ENCODE measurements at regions not wholly inside any gene's neighbourhood (a gene's known extent, or its start where the extent isn't known, plus 50 kb on each side); places are given as distances from the start of the nearest gene placed in this dataset.
A peak's percentile ranks its signal among the peaks of the same experiment; 100 is the strongest.

- Histone ChIP-seq H3K27me3 (ENCODE audit: control insufficient read depth, insufficient read depth, low read length) (no peaks in the 10 kb centered on the region), H3K36me3 (ENCODE audit: control insufficient read depth in 2 of 3, insufficient read depth in 3 of 3, low read length in 3 of 3) (no peaks in the 10 kb centered on the region), H3K4me1 (ENCODE audit: control insufficient read depth in 2 of 3, insufficient read depth in 2 of 3, low read depth in 1 of 3, low read length in 3 of 3) (no peaks in the 10 kb centered on the region), H3K9ac (ENCODE audit: low read length in 3 of 3) (no peak overlapping the region), H3K4me3 (ENCODE audit: low read length in 3 of 3) (no peak overlapping the region), H3K9me3 (ENCODE audit: control insufficient read depth in 2 of 3, insufficient read depth in 1 of 3, low read length in 3 of 3) (no peaks in the 10 kb centered on the region), H3K27ac (ENCODE audit: low read depth in 2 of 2, low read length in 2 of 2) (no peak overlapping the region)
- DNase-seq: no peak
- no peak for TF ChIP-seq CTCF (IDR thresholded peaks at IDR 0.05; ENCODE audit: borderline replicate concordance, extremely low read depth, insufficient read depth)
- FAIRE-seq: no peak
- intact Hi-C loops (cut with DNase I): no loop called here
Observed at GRCh38 chr2:39872748-39873147, 93.7 kb upstream of the THUMPD2 start.

- TF ChIP-seq CTCF (IDR thresholded peaks at IDR 0.05; ENCODE audit: borderline replicate concordance, extremely low read depth, insufficient read depth): no peak
- FAIRE-seq (no peak), DNase-seq (peak in 1 of 5 donors; percentile 38)
- Histone ChIP-seq H3K36me3 (ENCODE audit: control insufficient read depth in 2 of 3, insufficient read depth in 3 of 3, low read length in 3 of 3) (no peaks in the 10 kb centered on the region), H3K9ac (ENCODE audit: low read length in 3 of 3) (no peak overlapping the region), H3K27me3 (ENCODE audit: control insufficient read depth, insufficient read depth, low read length) (no peaks in the 10 kb centered on the region), H3K4me3 (ENCODE audit: low read length in 3 of 3) (no peak overlapping the region), H3K4me1 (ENCODE audit: control insufficient read depth in 2 of 3, insufficient read depth in 2 of 3, low read depth in 1 of 3, low read length in 3 of 3) (no peaks in the 10 kb centered on the region), H3K27ac (ENCODE audit: low read depth in 2 of 2, low read length in 2 of 2) (no peak overlapping the region), H3K9me3 (ENCODE audit: control insufficient read depth in 2 of 3, insufficient read depth in 1 of 3, low read length in 3 of 3) (no peaks in the 10 kb centered on the region)
- intact Hi-C loops (cut with DNase I): no loop called here
Observed at GRCh38 chr2:39871291-39871761, 92.3 kb upstream of the THUMPD2 start.

- H3K36me3 ChIP-seq (ENCODE audit: control insufficient read depth in 2 of 3, insufficient read depth in 3 of 3, low read length in 3 of 3): no peaks in the 10 kb centered on the region
- H3K27ac ChIP-seq (ENCODE audit: low read depth in 2 of 2, low read length in 2 of 2): no peak overlapping the region
- H3K27me3 ChIP-seq (ENCODE audit: control insufficient read depth, insufficient read depth, low read length): no peaks in the 10 kb centered on the region
- no peak overlapping the region for H3K9ac ChIP-seq (ENCODE audit: low read length in 3 of 3)
- intact Hi-C loops (cut with DNase I): no loop called here
- no peaks in the 10 kb centered on the region for H3K4me1 ChIP-seq (ENCODE audit: control insufficient read depth in 2 of 3, insufficient read depth in 2 of 3, low read depth in 1 of 3, low read length in 3 of 3)
- FAIRE-seq (no peak), DNase-seq (no peak)
- no peak overlapping the region for H3K4me3 ChIP-seq (ENCODE audit: low read length in 3 of 3)
- TF ChIP-seq CTCF (IDR thresholded peaks at IDR 0.05; ENCODE audit: borderline replicate concordance, extremely low read depth, insufficient read depth): no peak
- no peaks in the 10 kb centered on the region for H3K9me3 ChIP-seq (ENCODE audit: control insufficient read depth in 2 of 3, insufficient read depth in 1 of 3, low read length in 3 of 3)
Observed at GRCh38 chr2:39870871-39871270, 91.8 kb upstream of the THUMPD2 start.

GRCh38 chr2:39867268-39867667 is 88.2 kb upstream of the THUMPD2 start:
- DNase-seq (no peak), FAIRE-seq (no peak)
- Histone ChIP-seq H3K36me3 (ENCODE audit: control insufficient read depth in 2 of 3, insufficient read depth in 3 of 3, low read length in 3 of 3) (no peaks in the 10 kb centered on the region), H3K4me3 (ENCODE audit: low read length in 3 of 3) (no peak overlapping the region), H3K9me3 (ENCODE audit: control insufficient read depth in 2 of 3, insufficient read depth in 1 of 3, low read length in 3 of 3) (no peaks in the 10 kb centered on the region), H3K4me1 (ENCODE audit: control insufficient read depth in 2 of 3, insufficient read depth in 2 of 3, low read depth in 1 of 3, low read length in 3 of 3) (no peaks in the 10 kb centered on the region), H3K27ac (ENCODE audit: low read depth in 2 of 2, low read length in 2 of 2) (no peak overlapping the region), H3K9ac (ENCODE audit: low read length in 3 of 3) (no peak overlapping the region), H3K27me3 (ENCODE audit: control insufficient read depth, insufficient read depth, low read length) (no peaks in the 10 kb centered on the region)
- no peak for TF ChIP-seq CTCF (IDR thresholded peaks at IDR 0.05; ENCODE audit: borderline replicate concordance, extremely low read depth, insufficient read depth)
- intact Hi-C loops (cut with DNase I): no loop called here
